ENCODE measurements at regions not wholly inside any gene's neighbourhood (a gene's known extent, or its start where the extent isn't known, plus 50 kb on each side); places are given as distances from the start of the nearest gene placed in this dataset.

- Histone ChIP-seq H2AFZ (ENCODE audit: low read length) (no peak overlapping the region), H4K8ac (ENCODE audit: low read depth, low read length) (no peak overlapping the region), H2BK120ac (ENCODE audit: low read depth, low read length) (no peak overlapping the region), H3K4me1 (ENCODE audit: control insufficient read depth in 2 of 2, insufficient read depth in 1 of 2, low read depth in 1 of 2, low read length in 2 of 2) (no peaks in the 10 kb centered on the region), H2BK5ac (ENCODE audit: low read length) (no peak overlapping the region), H2BK12ac (ENCODE audit: low read length) (no peak overlapping the region), H3K27me3 (ENCODE audit: control insufficient read depth in 3 of 3, insufficient read depth in 3 of 3, low read depth in 1 of 3, low read length in 3 of 3) (no peaks in the 10 kb centered on the region), H3K4ac (ENCODE audit: low read length) (no peak overlapping the region), H3K4me2 (ENCODE audit: insufficient read depth, low read length, poor library complexity, severe bottlenecking) (no peak overlapping the region), H3K36me3 (replicated peaks in 1 of 2; ENCODE audit: control insufficient read depth in 2 of 2, insufficient read depth in 2 of 2, low read length in 2 of 2) (peaks cover 0 to 5% of the 10 kb centered on the region in 2 donors), H4K91ac (ENCODE audit: low read depth, low read length, poor library complexity) (no peak overlapping the region), H2BK15ac (ENCODE audit: low read length) (no peak overlapping the region), H3K27ac (replicated peaks; ENCODE audit: low read length) (no peak overlapping the region), H3K9ac (ENCODE audit: low read depth, low read length, poor library complexity) (no peak overlapping the region), H3K9me3 (replicated peaks in 1 of 2; ENCODE audit: control insufficient read depth in 2 of 2, insufficient read depth in 1 of 2, low read depth in 1 of 2, low read length in 2 of 2) (peaks cover 0 to 5% of the 10 kb centered on the region in 2 donors), H3K23ac (ENCODE audit: low read depth, low read length, poor library complexity) (no peak overlapping the region), H3K14ac (ENCODE audit: low read length) (no peak overlapping the region), H3K18ac (ENCODE audit: low read length) (no peak overlapping the region), H3K79me1 (ENCODE audit: low read depth, low read length) (no peaks in the 10 kb centered on the region), H2AK5ac (ENCODE audit: low read depth, low read length) (no peak overlapping the region), H3K4me3 (ENCODE audit: low read length in 2 of 2) (no peak overlapping the region)
- WGBS, 2 donors (ENCODE audit: extremely low coverage in 2 of 2, insufficient read length in 2 of 2, insufficient replicate concordance in 1 of 2) = no CpG with 5 or more reads among the region's 4 CpGs
- DNase-seq (ENCODE audit: low spot score) = no peak
Measured at GRCh38 chr7:12984117-12984516, 296.7 kb downstream of the ARL4A start.

- Histone ChIP-seq H3K4me1 (ENCODE audit: control insufficient read depth in 2 of 2, insufficient read depth in 1 of 2, low read depth in 1 of 2, low read length in 2 of 2) (no peaks in the 10 kb centered on the region), H3K4me3 (ENCODE audit: low read length in 2 of 2) (no peak overlapping the region), H2AK5ac (ENCODE audit: low read depth, low read length) (no peak overlapping the region), H2BK5ac (ENCODE audit: low read length) (no peak overlapping the region), H4K8ac (ENCODE audit: low read depth, low read length) (no peak overlapping the region), H3K23ac (ENCODE audit: low read depth, low read length, poor library complexity) (no peak overlapping the region), H3K36me3 (replicated peaks in 1 of 2; ENCODE audit: control insufficient read depth in 2 of 2, insufficient read depth in 2 of 2, low read length in 2 of 2) (peaks cover 0 to 5% of the 10 kb centered on the region in 2 donors), H3K4me2 (ENCODE audit: insufficient read depth, low read length, poor library complexity, severe bottlenecking) (no peak overlapping the region), H3K4ac (ENCODE audit: low read length) (no peak overlapping the region), H3K9me3 (replicated peaks in 1 of 2; ENCODE audit: control insufficient read depth in 2 of 2, insufficient read depth in 1 of 2, low read depth in 1 of 2, low read length in 2 of 2) (peaks cover 0 to 10% of the 10 kb centered on the region in 2 donors), H3K27ac (replicated peaks; ENCODE audit: low read length) (no peak overlapping the region), H2BK12ac (ENCODE audit: low read length) (no peak overlapping the region), H3K79me1 (ENCODE audit: low read depth, low read length) (no peaks in the 10 kb centered on the region), H4K91ac (ENCODE audit: low read depth, low read length, poor library complexity) (no peak overlapping the region), H3K27me3 (ENCODE audit: control insufficient read depth in 3 of 3, insufficient read depth in 3 of 3, low read depth in 1 of 3, low read length in 3 of 3) (no peaks in the 10 kb centered on the region), H3K18ac (ENCODE audit: low read length) (no peak overlapping the region), H3K9ac (ENCODE audit: low read depth, low read length, poor library complexity) (no peak overlapping the region), H2BK15ac (ENCODE audit: low read length) (no peak overlapping the region), H2AFZ (ENCODE audit: low read length) (peak overlapping the region; percentile 14), H3K14ac (ENCODE audit: low read length) (no peak overlapping the region), H2BK120ac (ENCODE audit: low read depth, low read length) (no peak overlapping the region)
- WGBS, 2 donors (ENCODE audit: extremely low coverage in 2 of 2, insufficient read length in 2 of 2, insufficient replicate concordance in 1 of 2) = no CpG with 5 or more reads among the region's 1 CpG
- no peak for DNase-seq (ENCODE audit: low spot score)
Measured at GRCh38 chr7:12985228-12985627, 297.8 kb downstream of the ARL4A start.

GRCh38 chr7:12985752-12986151 is 298.3 kb downstream of the ARL4A start:
- Histone ChIP-seq H4K91ac (ENCODE audit: low read depth, low read length, poor library complexity) (no peak overlapping the region), H4K8ac (ENCODE audit: low read depth, low read length) (no peak overlapping the region), H2AFZ (ENCODE audit: low read length) (no peak overlapping the region), H3K4me1 (ENCODE audit: control insufficient read depth in 2 of 2, insufficient read depth in 1 of 2, low read depth in 1 of 2, low read length in 2 of 2) (no peaks in the 10 kb centered on the region), H2BK15ac (ENCODE audit: low read length) (no peak overlapping the region), H3K14ac (ENCODE audit: low read length) (no peak overlapping the region), H3K4me3 (ENCODE audit: low read length in 2 of 2) (no peak overlapping the region), H3K23ac (ENCODE audit: low read depth, low read length, poor library complexity) (no peak overlapping the region), H3K9ac (ENCODE audit: low read depth, low read length, poor library complexity) (no peak overlapping the region), H3K27me3 (ENCODE audit: control insufficient read depth in 3 of 3, insufficient read depth in 3 of 3, low read depth in 1 of 3, low read length in 3 of 3) (no peaks in the 10 kb centered on the region), H3K18ac (ENCODE audit: low read length) (no peak overlapping the region), H2BK120ac (ENCODE audit: low read depth, low read length) (no peak overlapping the region), H3K4me2 (ENCODE audit: insufficient read depth, low read length, poor library complexity, severe bottlenecking) (no peak overlapping the region), H3K4ac (ENCODE audit: low read length) (no peak overlapping the region), H2AK5ac (ENCODE audit: low read depth, low read length) (no peak overlapping the region), H2BK12ac (ENCODE audit: low read length) (no peak overlapping the region), H3K36me3 (replicated peaks in 1 of 2; ENCODE audit: control insufficient read depth in 2 of 2, insufficient read depth in 2 of 2, low read length in 2 of 2) (peaks cover 0 to 5% of the 10 kb centered on the region in 2 donors), H3K27ac (replicated peaks; ENCODE audit: low read length) (no peak overlapping the region), H3K9me3 (replicated peaks in 1 of 2; ENCODE audit: control insufficient read depth in 2 of 2, insufficient read depth in 1 of 2, low read depth in 1 of 2, low read length in 2 of 2) (peaks cover 0 to 13% of the 10 kb centered on the region in 2 donors), H2BK5ac (ENCODE audit: low read length) (no peak overlapping the region), H3K79me1 (ENCODE audit: low read depth, low read length) (no peaks in the 10 kb centered on the region)
- no CpG with 5 or more reads among the region's 2 CpGs for WGBS, 2 donors (ENCODE audit: extremely low coverage in 2 of 2, insufficient read length in 2 of 2, insufficient replicate concordance in 1 of 2)
- no peak for DNase-seq (ENCODE audit: low spot score)

- Histone ChIP-seq H4K8ac (ENCODE audit: low read depth, low read length) (no peak overlapping the region), H3K4ac (ENCODE audit: low read length) (no peak overlapping the region), H3K79me1 (ENCODE audit: low read depth, low read length) (no peaks in the 10 kb centered on the region), H2BK12ac (ENCODE audit: low read length) (no peak overlapping the region), H2BK5ac (ENCODE audit: low read length) (no peak overlapping the region), H4K91ac (ENCODE audit: low read depth, low read length, poor library complexity) (no peak overlapping the region), H2AFZ (ENCODE audit: low read length) (no peak overlapping the region), H3K4me2 (ENCODE audit: insufficient read depth, low read length, poor library complexity, severe bottlenecking) (no peak overlapping the region), H2BK15ac (ENCODE audit: low read length) (no peak overlapping the region), H3K9ac (ENCODE audit: low read depth, low read length, poor library complexity) (no peak overlapping the region), H3K23ac (ENCODE audit: low read depth, low read length, poor library complexity) (no peak overlapping the region), H3K27me3 (ENCODE audit: control insufficient read depth in 3 of 3, insufficient read depth in 3 of 3, low read depth in 1 of 3, low read length in 3 of 3) (no peaks in the 10 kb centered on the region), H3K27ac (replicated peaks; ENCODE audit: low read length) (no peak overlapping the region), H3K14ac (ENCODE audit: low read length) (no peak overlapping the region), H3K18ac (ENCODE audit: low read length) (no peak overlapping the region), H2BK120ac (ENCODE audit: low read depth, low read length) (no peak overlapping the region), H3K9me3 (replicated peaks in 1 of 2; ENCODE audit: control insufficient read depth in 2 of 2, insufficient read depth in 1 of 2, low read depth in 1 of 2, low read length in 2 of 2) (peaks cover 0 to 13% of the 10 kb centered on the region in 2 donors), H3K4me3 (ENCODE audit: low read length in 2 of 2) (no peak overlapping the region), H3K36me3 (replicated peaks in 1 of 2; ENCODE audit: control insufficient read depth in 2 of 2, insufficient read depth in 2 of 2, low read length in 2 of 2) (peaks cover 0 to 5% of the 10 kb centered on the region in 2 donors), H3K4me1 (ENCODE audit: control insufficient read depth in 2 of 2, insufficient read depth in 1 of 2, low read depth in 1 of 2, low read length in 2 of 2) (no peaks in the 10 kb centered on the region), H2AK5ac (ENCODE audit: low read depth, low read length) (no peak overlapping the region)
- DNase-seq (ENCODE audit: low spot score) = no peak
Measured at GRCh38 chr7:12987238-12987637, 299.8 kb downstream of the ARL4A start.

All from neuronal stem cell (in vitro differentiated cells).